A673 (cell line): ENCODE measurements at regions not wholly inside any gene's neighbourhood (a gene's known extent, or its start where the extent isn't known, plus 50 kb on each side); places are given as distances from the start of the nearest gene placed in this dataset.

Source experiments
- CTCF ChIP-seq: fragments of 300-800, 200-600 bp; sonication (generic); conservative IDR thresholded peaks from 2 replicates; pipeline ENCODE4 v1.5.1; 2017; ENCODE audit warnings: low read depth, mild to moderate bottlenecking, antibody characterized with exemption, low read length, moderate library complexity, mixed read lengths
- EZH2 ChIP-seq: fragments of 200-600 bp; sonication (generic); IDR thresholded peaks from 2 replicates; pipeline ENCODE4 v1.6.1; 2017; ENCODE audit warnings: borderline replicate concordance, low read depth, mild to moderate bottlenecking, mixed read lengths, antibody characterized with exemption, low read length; ENCODE audit not compliant: poor library complexity, severe bottlenecking

GRCh38 chr22:48707763-48708557, 1119.7 kb downstream of the BRD1 start:
- TF ChIP-seq CTCF: no peak
- no peak for TF ChIP-seq EZH2
